GM23248 (cell line): ENCODE measurements at regions not wholly inside any gene's neighbourhood (a gene's known extent, or its start where the extent isn't known, plus 50 kb on each side); places are given as distances from the start of the nearest gene placed in this dataset.
A peak's percentile ranks its signal among the peaks of the same experiment; 100 is the strongest.

Source experiments
- DNase-seq: peaks from one replicate; pipeline ENCODE4 v3.0.0-alpha.2; 2015
- H2AFZ ChIP-seq: fragments of 200-600 bp; sonication (generic); 2 replicates; pipeline ENCODE4 v1.6.1; 2016; ENCODE audit warnings: antibody characterized with exemption
- H3F3A ChIP-seq: fragments of 200-600 bp; sonication (generic); 2 replicates; pipeline ENCODE4 v1.6.1; 2016; ENCODE audit warnings: mild to moderate bottlenecking, antibody characterized with exemption, mixed run types; ENCODE audit not compliant: insufficient read depth
- H3K27ac ChIP-seq: fragments of 200-600 bp; sonication (generic); 2 replicates; pipeline ENCODE4 v1.5.1; 2016; ENCODE audit warnings: mild to moderate bottlenecking
- H3K27me3 ChIP-seq: fragments of 200-600 bp; sonication (generic); replicated peaks from 2 replicates; pipeline ENCODE4 v1.6.1; 2016; ENCODE audit warnings: mild to moderate bottlenecking; ENCODE audit not compliant: insufficient read depth
- H3K36me3 ChIP-seq: fragments of 200-600 bp; sonication (generic); 2 replicates; pipeline ENCODE4 v1.6.1; 2016; ENCODE audit warnings: low read depth, mild to moderate bottlenecking
- H3K4me1 ChIP-seq: fragments of 200-600 bp; sonication (generic); 2 replicates; pipeline ENCODE4 v1.6.1; 2016; ENCODE audit warnings: mild to moderate bottlenecking; ENCODE audit not compliant: insufficient read depth
- H3K4me2 ChIP-seq: fragments of 200-600 bp; sonication (generic); one replicate; pipeline ENCODE4 v1.6.1; 2016; ENCODE audit warnings: mild to moderate bottlenecking; ENCODE audit not compliant: unreplicated experiment
- H3K4me3 ChIP-seq: fragments of 200-600 bp; sonication (generic); 2 replicates; pipeline ENCODE4 v1.5.1; 2016; ENCODE audit warnings: mild to moderate bottlenecking
- H3K79me2 ChIP-seq: fragments of 200-600 bp; sonication (generic); 2 replicates; pipeline ENCODE4 v1.6.1; 2016; ENCODE audit warnings: mild to moderate bottlenecking; ENCODE audit not compliant: insufficient read depth
- H3K9ac ChIP-seq: fragments of 200-600 bp; sonication (generic); 2 replicates; pipeline ENCODE4 v1.6.1; 2016; ENCODE audit warnings: mild to moderate bottlenecking
- H3K9me2 ChIP-seq: fragments of 200-600 bp; sonication (generic); 2 replicates; pipeline ENCODE4 v1.6.1; 2016; ENCODE audit warnings: mixed run types, mild to moderate bottlenecking, moderate library complexity; ENCODE audit not compliant: insufficient read depth
- H3K9me3 ChIP-seq: fragments of 200-600 bp; sonication (generic); one replicate; pipeline ENCODE4 v1.6.1; 2017; ENCODE audit warnings: low read depth
- H4K20me1 ChIP-seq: fragments of 200-600 bp; sonication (generic); 2 replicates; pipeline ENCODE4 v1.6.0; 2016; ENCODE audit not compliant: insufficient read depth
- EZH2 ChIP-seq: fragments of 200-600 bp; sonication (generic); IDR thresholded peaks from 2 replicates; pipeline ENCODE4 v1.6.1; 2018; ENCODE audit warnings: antibody characterized with exemption, mild to moderate bottlenecking; ENCODE audit not compliant: insufficient read depth, poor library complexity, severe bottlenecking
- EZH2phosphoT487 ChIP-seq: fragments of 200-600 bp; sonication (generic); IDR thresholded peaks from 2 replicates; pipeline ENCODE4 v1.6.1; 2018; ENCODE audit warnings: antibody characterized with exemption, moderate library complexity, mild to moderate bottlenecking, low read depth; ENCODE audit not compliant: insufficient read depth
- WGBS, 2 experiments: methylation state at CpG; one replicate each; pipeline ENCODE4 v1.1.6; 2015 to 2017; ENCODE audit warnings: low lambda C conversion rate in 2 of 2, low coverage in 1 of 2; ENCODE audit errors: missing lambda C conversion rate in 2 of 2; 5-methylcytosine and 5-hydroxymethylcytosine counted together
- in situ Hi-C: fragments of 300-500 bp; cut with MboI; formaldehyde crosslinking; loops from 2 replicates; pipeline ENCODE4 v1.15.0; 2020

DNA sequence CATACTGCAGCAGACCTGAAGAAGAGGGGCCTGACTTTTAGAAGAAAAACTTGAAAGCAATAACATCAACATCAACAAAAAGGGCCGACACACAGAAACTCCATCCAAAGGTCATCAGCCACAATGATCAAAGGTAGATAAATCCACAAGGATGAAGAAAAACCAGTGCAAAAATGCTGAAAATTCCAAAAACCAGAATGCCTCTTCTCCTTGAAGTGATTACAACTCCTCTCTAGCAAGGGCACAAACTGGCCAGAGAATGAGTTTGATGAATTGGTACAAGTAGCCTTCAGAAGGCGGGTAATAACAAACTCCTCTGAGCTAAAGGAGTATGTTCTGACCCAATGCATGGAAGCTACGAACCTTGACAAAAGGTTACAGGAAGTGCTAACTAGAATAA lies 186.2 kb upstream of the RAI14 start:
- Histone ChIP-seq H3K4me3 (no peak overlapping the region), H3K9me3 (no peaks in the 10 kb centered on the region), H3K27me3 (no peaks in the 10 kb centered on the region), H3F3A (no peaks in the 10 kb centered on the region), H2AFZ (no peak overlapping the region), H3K4me2 (no peak overlapping the region), H3K9ac (no peak overlapping the region), H3K9me2 (no peaks in the 10 kb centered on the region), H3K4me1 (no peaks in the 10 kb centered on the region), H3K27ac (no peak overlapping the region), H4K20me1 (no peaks in the 10 kb centered on the region), H3K79me2 (no peaks in the 10 kb centered on the region), H3K36me3 (no peaks in the 10 kb centered on the region)
- no peak for DNase-seq
- in situ Hi-C loops, result loop anchor here (10.0 kb wide), 1 partner anchor 465 kb away; the partner anchor contains the start of gene AMACR
- WGBS, 2 experiments, result 72 to 74% methylated on average over 3 of the region's 3 CpGs
- TF ChIP-seq EZH2phosphoT487 (no peak), EZH2 (no peak)

DNA sequence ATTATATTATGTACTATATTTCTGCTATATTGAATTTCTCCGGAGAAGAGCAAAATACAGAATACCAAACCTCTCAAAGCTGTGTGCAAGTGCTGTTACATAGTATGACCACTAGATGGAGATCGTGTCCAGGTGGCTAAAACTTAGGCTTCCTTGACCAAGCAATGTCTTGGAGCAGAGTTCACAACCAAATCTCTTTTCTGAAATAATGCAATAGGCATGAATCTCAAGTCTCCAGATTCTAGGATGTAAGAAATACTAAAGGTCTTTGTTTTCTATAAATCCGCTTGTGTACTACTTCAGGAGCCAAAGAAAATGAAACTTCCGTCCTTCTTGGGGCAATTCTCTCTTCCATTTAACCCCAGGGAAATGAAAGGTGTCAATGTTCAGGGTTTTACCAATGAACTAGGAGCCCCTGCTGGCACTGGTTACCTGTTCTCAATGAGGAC lies 181.5 kb upstream of the RAI14 start:
- Histone ChIP-seq H3K27me3 (no peaks in the 10 kb centered on the region), H3K9me2 (no peaks in the 10 kb centered on the region), H4K20me1 (no peaks in the 10 kb centered on the region), H2AFZ (no peak overlapping the region), H3K9ac (no peak overlapping the region), H3K4me2 (no peak overlapping the region), H3K27ac (no peak overlapping the region), H3K4me3 (no peak overlapping the region), H3F3A (no peaks in the 10 kb centered on the region), H3K9me3 (no peaks in the 10 kb centered on the region), H3K4me1 (no peaks in the 10 kb centered on the region), H3K36me3 (no peaks in the 10 kb centered on the region), H3K79me2 (no peaks in the 10 kb centered on the region)
- WGBS, 2 experiments, result 25 to 26% methylated on average over 4 of the region's 4 CpGs
- in situ Hi-C loops, result no loop called here
- no peak for TF ChIP-seq EZH2phosphoT487
- no peak for TF ChIP-seq EZH2
- DNase-seq, result peak; percentile 67

GRCh38 chr5:34475249-34475966 lies 180.7 kb upstream of the RAI14 start:
- in situ Hi-C loops, result no loop called here
- H3K27me3 ChIP-seq, result no peaks in the 10 kb centered on the region
- H4K20me1 ChIP-seq, result no peaks in the 10 kb centered on the region
- no peaks in the 10 kb centered on the region for H3K9me2 ChIP-seq
- H3K9me3 ChIP-seq, result no peaks in the 10 kb centered on the region
- H3K36me3 ChIP-seq, result no peaks in the 10 kb centered on the region
- H3K4me1 ChIP-seq, result no peaks in the 10 kb centered on the region
- no peak overlapping the region for H3K4me2 ChIP-seq
- H3F3A ChIP-seq, result no peaks in the 10 kb centered on the region
- no peak overlapping the region for H3K9ac ChIP-seq
- no peak for TF ChIP-seq EZH2phosphoT487
- TF ChIP-seq EZH2, result no peak
- no peak for DNase-seq
- no peak overlapping the region for H2AFZ ChIP-seq
- no peak overlapping the region for H3K27ac ChIP-seq
- no peak overlapping the region for H3K4me3 ChIP-seq
- H3K79me2 ChIP-seq, result no peaks in the 10 kb centered on the region
- 87 to 90% methylated on average over 13 of the region's 13 CpGs for WGBS, 2 experiments

DNA sequence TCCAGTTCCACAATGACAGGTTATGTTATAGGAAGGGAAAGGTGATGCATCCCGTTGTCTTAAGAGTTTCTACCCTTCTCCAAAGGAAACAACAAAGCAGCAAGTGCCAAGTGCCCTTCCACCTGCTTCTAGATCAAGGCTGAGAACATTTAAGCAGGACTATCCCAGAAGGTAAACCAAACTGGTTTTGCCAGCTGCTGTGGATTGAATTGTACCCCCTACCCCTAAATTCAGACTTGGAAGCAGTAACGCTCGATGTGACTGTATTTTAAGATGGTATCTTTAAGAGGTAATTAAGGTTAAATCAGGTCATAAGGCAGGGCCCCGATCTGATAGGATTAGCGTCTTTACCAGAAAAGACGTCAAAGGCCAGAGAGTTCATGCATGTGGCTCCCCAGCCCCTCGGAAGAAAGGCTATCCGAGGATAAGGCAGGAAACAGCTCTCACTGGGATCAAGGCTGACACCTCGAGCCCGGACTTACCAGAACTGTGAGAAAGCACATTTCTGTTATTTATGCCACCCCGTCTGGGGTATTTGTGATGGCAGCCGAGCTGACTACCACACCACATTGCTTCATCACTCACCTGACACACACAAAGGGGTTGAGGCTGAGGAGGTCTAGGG lies 179.1 kb upstream of the RAI14 start:
- H3K27ac ChIP-seq, result no peak overlapping the region
- no peak for DNase-seq
- no peaks in the 10 kb centered on the region for H3K4me1 ChIP-seq
- H3K9me3 ChIP-seq, result no peaks in the 10 kb centered on the region
- no peaks in the 10 kb centered on the region for H3F3A ChIP-seq
- no peak overlapping the region for H3K4me3 ChIP-seq
- H3K4me2 ChIP-seq, result no peak overlapping the region
- H3K27me3 ChIP-seq, result no peaks in the 10 kb centered on the region
- TF ChIP-seq EZH2 (no peak), EZH2phosphoT487 (no peak)
- in situ Hi-C loops, result no loop called here
- 72% methylated on average over 12 of the region's 12 CpGs for WGBS, 2 experiments
- H3K9me2 ChIP-seq, result no peaks in the 10 kb centered on the region
- H4K20me1 ChIP-seq, result no peaks in the 10 kb centered on the region
- no peaks in the 10 kb centered on the region for H3K36me3 ChIP-seq
- H3K9ac ChIP-seq, result no peak overlapping the region
- no peak overlapping the region for H2AFZ ChIP-seq
- H3K79me2 ChIP-seq, result no peaks in the 10 kb centered on the region
